MM.1S (cell line): ENCODE measurements at regions not wholly inside any gene's neighbourhood (a gene's known extent, or its start where the extent isn't known, plus 50 kb on each side); places are given as distances from the start of the nearest gene placed in this dataset.

Experiments
- CTCF ChIP-seq: fragments of 300-600 bp; sonication (generic); IDR thresholded peaks from 2 replicates; pipeline ENCODE4 v1.5.1; 2016; ENCODE audit warnings: antibody characterized with exemption, low read length, mixed read lengths
- EZH2 ChIP-seq: fragments of 300-600 bp; sonication (generic); optimal IDR thresholded peaks from 2 replicates; pipeline ENCODE3; 2017; ENCODE audit warnings: low read depth, mild to moderate bottlenecking, antibody characterized with exemption, low read length, mixed read lengths

DNA sequence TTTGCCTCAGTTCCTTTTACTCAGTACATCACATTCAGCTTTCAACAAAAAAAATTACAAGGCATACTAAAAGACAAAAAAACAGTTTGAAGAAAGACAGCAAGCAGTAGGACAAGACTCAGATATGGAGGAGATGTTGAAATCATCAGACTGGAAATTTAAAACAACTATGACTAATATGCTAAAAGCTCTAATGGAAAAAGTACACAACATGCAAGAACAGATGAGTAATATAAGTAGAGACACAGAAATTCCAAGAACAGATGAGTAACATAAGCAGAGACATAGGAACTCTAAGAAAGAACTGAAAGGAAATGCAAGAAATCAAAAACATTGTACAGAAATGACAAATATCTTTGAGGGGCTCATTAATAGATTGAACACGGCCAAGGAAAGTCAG lies 402.6 kb downstream of the NEBL start:
- TF ChIP-seq EZH2 = no peak
- no peak for TF ChIP-seq CTCF
